Type B pancreatic cell (in vitro differentiated cells): ENCODE measurements at regions not wholly inside any gene's neighbourhood (a gene's known extent, or its start where the extent isn't known, plus 50 kb on each side); places are given as distances from the start of the nearest gene placed in this dataset.

ENCODE experiments used
- DNase-seq: peaks from one replicate; pipeline ENCODE4 v3.0.0; 2021; ENCODE audit warnings: mixed read lengths; ENCODE audit not compliant: unreplicated experiment; ENCODE audit errors: extremely low spot score
- H3K27ac Mint-ChIP-seq: 2 replicates; pipeline ENCODE4 v1.8.0; 2021; ENCODE audit warnings: mild to moderate bottlenecking, mixed read lengths
- H3K27me3 Mint-ChIP-seq: 2 replicates; pipeline ENCODE4 v1.8.0; 2021; ENCODE audit warnings: mixed read lengths
- H3K36me3 Mint-ChIP-seq: 2 replicates; pipeline ENCODE4 v1.8.0; 2021; ENCODE audit warnings: mixed read lengths
- H3K4me1 Mint-ChIP-seq: one replicate; pipeline ENCODE4 v1.8.0; 2021; ENCODE audit warnings: mixed read lengths; ENCODE audit not compliant: unreplicated experiment
- H3K4me3 Mint-ChIP-seq: 2 replicates; pipeline ENCODE4 v1.8.0; 2021; ENCODE audit warnings: mild to moderate bottlenecking, mixed read lengths
- H3K9me3 Mint-ChIP-seq: 2 replicates; pipeline ENCODE4 v1.8.0; 2021; ENCODE audit warnings: mixed read lengths
- CTCF ChIP-seq: fragments of 200-600 bp; sonication (generic); conservative IDR thresholded peaks from 2 replicates; pipeline ENCODE4 v1.5.0; 2021; ENCODE audit warnings: antibody characterized with exemption, mild to moderate bottlenecking

GRCh38 chr5:167453246-167454030 is 838.0 kb upstream of the WWC1 start:
- H3K4me1 Mint-ChIP-seq, result peaks cover 32% of the 10 kb centered on the region
- H3K36me3 Mint-ChIP-seq, result no peaks in the 10 kb centered on the region
- DNase-seq, result no peak
- no peak overlapping the region for H3K27ac Mint-ChIP-seq
- H3K4me3 Mint-ChIP-seq, result no peak overlapping the region
- H3K9me3 Mint-ChIP-seq, result no peaks in the 10 kb centered on the region
- H3K27me3 Mint-ChIP-seq, result peaks cover 3% of the 10 kb centered on the region
- no peak for TF ChIP-seq CTCF

GRCh38 chr5:167458412-167458811 is 833.0 kb upstream of the WWC1 start:
- TF ChIP-seq CTCF, result no peak
- Mint-ChIP-seq H3K36me3 (peaks cover 6% of the 10 kb centered on the region), H3K4me3 (no peak overlapping the region), H3K9me3 (peaks cover 8% of the 10 kb centered on the region), H3K27ac (no peak overlapping the region), H3K27me3 (peaks cover 3% of the 10 kb centered on the region), H3K4me1 (peaks cover 21% of the 10 kb centered on the region)
- no peak for DNase-seq

DNA sequence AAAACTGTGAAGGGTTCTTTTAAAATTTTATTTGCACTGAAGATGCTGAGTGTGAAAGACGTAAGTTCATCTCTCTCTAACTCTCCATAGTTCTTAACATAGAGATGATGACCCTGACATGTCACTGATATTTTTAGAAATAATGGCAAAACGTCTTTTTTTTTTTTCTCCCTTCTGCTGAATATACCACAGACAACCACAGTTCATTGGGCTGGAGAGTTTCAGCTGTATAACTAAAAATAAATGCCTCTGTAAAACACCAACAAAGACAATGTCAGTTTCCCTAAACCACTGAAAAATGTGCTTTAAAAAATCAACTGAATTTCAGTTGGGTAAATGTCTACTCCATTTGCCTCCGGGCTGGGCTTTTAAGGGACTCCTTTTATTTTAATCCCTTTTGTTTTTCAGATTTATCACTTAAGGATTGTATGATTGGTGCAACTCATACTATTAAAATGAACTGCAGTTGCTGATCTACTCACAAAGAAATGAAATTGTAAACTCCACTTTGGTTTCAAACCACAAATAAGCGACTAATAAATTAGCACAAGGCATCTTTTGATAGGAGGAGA is 830.9 kb upstream of the WWC1 start:
- Mint-ChIP-seq H3K27me3 (no peaks in the 10 kb centered on the region), H3K4me3 (no peak overlapping the region), H3K9me3 (peaks cover 8% of the 10 kb centered on the region), H3K4me1 (peaks cover 7% of the 10 kb centered on the region), H3K27ac (no peak overlapping the region), H3K36me3 (peaks cover 6% of the 10 kb centered on the region)
- TF ChIP-seq CTCF, result no peak
- DNase-seq, result no peak

GRCh38 chr5:167463939-167464338 is 827.5 kb upstream of the WWC1 start:
- TF ChIP-seq CTCF, result no peak
- H3K27me3 Mint-ChIP-seq, result no peaks in the 10 kb centered on the region
- H3K27ac Mint-ChIP-seq, result no peak overlapping the region
- peaks cover 8% of the 10 kb centered on the region for H3K9me3 Mint-ChIP-seq
- H3K4me3 Mint-ChIP-seq, result no peak overlapping the region
- H3K36me3 Mint-ChIP-seq, result peaks cover 6% of the 10 kb centered on the region
- no peak for DNase-seq
- H3K4me1 Mint-ChIP-seq, result peaks cover 3% of the 10 kb centered on the region

DNA sequence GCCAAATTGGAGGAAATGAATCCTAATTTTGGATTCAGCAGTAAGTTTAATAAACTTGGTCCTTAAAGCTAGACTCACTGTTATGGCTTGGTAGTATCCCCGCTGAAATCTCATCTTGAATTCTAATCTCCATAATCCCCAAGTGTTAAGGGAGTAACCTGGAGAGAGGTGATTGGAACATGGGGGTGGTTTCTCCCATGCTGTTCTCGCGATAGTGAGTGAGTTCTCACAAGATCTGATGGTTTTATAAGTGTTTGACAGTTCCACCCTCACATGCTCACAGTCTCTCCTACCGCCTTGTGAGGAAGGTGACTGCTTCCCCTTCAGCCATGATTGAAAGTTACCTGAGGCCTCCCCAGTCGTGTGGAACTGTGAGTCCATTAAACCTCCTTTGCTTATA is 824.5 kb upstream of the WWC1 start:
- H3K4me1 Mint-ChIP-seq, result no peaks in the 10 kb centered on the region
- H3K27me3 Mint-ChIP-seq, result no peaks in the 10 kb centered on the region
- no peak for TF ChIP-seq CTCF
- H3K27ac Mint-ChIP-seq, result no peak overlapping the region
- no peak for DNase-seq
- H3K36me3 Mint-ChIP-seq, result peaks cover 6% of the 10 kb centered on the region
- H3K4me3 Mint-ChIP-seq, result no peak overlapping the region
- peaks cover 8% of the 10 kb centered on the region for H3K9me3 Mint-ChIP-seq
